Fibroblast of villous mesenchyme (primary cell): ENCODE measurements at regions not wholly inside any gene's neighbourhood (a gene's known extent, or its start where the extent isn't known, plus 50 kb on each side); places are given as distances from the start of the nearest gene placed in this dataset.

ENCODE experiments used
- DNase-seq: peaks from one replicate; pipeline ENCODE4 v3.0.0-alpha.2; 2010; ENCODE audit warnings: low read depth
- H3K4me3 ChIP-seq: 2 replicates; pipeline ENCODE4 v1.5.1; 2011; ENCODE audit warnings: low read depth, mild to moderate bottlenecking, low read length
- TF ChIP-seq, protein P1 (sequence below): IDR thresholded peaks from 2 replicates; pipeline ENCODE4 v1.5.1; 2012; ENCODE audit warnings: low read depth, mild to moderate bottlenecking, low read length; ENCODE audit not compliant: insufficient read depth

DNA sequence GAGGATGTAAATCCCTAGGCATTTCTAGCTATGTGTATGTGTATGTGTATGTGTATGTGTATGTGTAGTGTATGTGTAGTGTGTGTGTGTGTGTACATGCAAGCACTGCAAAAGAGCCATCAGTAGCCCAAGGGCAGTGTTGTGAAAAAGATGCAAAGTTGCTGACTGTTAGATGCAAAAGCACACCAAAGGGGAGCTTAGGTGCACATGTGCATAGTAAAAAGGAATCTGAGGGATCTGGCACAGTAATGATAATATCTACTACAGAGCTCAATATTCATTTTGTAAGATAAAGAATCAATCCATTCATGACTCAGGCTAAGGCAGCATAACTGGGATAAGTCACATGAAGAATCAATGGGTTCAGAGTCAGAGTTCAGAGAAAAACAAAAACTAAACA, 80.2 kb downstream of the TMEM47 start:
- TF ChIP-seq, protein P1, sequence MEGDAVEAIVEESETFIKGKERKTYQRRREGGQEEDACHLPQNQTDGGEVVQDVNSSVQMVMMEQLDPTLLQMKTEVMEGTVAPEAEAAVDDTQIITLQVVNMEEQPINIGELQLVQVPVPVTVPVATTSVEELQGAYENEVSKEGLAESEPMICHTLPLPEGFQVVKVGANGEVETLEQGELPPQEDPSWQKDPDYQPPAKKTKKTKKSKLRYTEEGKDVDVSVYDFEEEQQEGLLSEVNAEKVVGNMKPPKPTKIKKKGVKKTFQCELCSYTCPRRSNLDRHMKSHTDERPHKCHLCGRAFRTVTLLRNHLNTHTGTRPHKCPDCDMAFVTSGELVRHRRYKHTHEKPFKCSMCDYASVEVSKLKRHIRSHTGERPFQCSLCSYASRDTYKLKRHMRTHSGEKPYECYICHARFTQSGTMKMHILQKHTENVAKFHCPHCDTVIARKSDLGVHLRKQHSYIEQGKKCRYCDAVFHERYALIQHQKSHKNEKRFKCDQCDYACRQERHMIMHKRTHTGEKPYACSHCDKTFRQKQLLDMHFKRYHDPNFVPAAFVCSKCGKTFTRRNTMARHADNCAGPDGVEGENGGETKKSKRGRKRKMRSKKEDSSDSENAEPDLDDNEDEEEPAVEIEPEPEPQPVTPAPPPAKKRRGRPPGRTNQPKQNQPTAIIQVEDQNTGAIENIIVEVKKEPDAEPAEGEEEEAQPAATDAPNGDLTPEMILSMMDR = no peak
- DNase-seq = no peak

DNA sequence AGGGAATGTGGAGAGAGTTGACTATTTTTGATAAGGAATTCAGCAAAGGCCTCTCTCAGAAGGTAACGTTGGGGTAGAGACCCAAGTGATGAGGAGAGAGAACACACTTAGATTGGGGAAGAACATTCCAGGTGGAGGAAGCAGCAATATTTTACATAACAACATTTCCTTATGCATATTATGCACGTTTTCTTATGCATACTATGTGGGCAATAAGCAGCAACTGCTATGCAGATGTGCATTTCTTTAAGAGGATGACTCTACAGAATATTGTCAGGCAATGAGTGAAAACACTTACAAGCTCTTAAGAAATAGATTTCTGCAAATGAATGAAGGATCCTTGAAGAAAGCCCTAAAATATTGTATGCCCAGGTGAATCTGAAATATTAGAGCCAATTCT, 91.1 kb downstream of the TMEM47 start:
- TF ChIP-seq, protein P1 = no peak
- H3K4me3 ChIP-seq = no peak overlapping the region
- DNase-seq = no peak

More for the DNA sequence above, 80.2 kb downstream of the TMEM47 start:
- no peak overlapping the region for H3K4me3 ChIP-seq

DNA sequence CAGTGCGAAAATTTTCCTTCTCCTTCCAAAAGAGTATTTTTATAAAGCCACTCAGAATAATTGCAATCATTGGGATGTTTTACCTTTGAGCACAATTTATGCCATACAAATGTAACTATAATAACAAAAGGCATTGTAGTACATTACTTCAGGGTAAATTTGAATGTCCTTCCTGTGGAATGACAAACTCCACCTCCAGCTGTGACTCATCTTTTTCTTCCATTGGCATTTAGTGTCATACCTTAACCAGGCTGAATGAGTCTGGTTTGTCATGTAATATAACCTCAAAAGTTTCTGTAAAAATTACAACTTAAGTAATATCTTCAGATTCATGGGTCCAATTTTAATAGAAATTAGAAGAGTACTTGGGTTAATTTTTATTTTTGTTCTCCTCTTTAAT, 93.3 kb downstream of the TMEM47 start:
- H3K4me3 ChIP-seq = no peak overlapping the region
- DNase-seq = no peak
- TF ChIP-seq, protein P1 = no peak

DNA sequence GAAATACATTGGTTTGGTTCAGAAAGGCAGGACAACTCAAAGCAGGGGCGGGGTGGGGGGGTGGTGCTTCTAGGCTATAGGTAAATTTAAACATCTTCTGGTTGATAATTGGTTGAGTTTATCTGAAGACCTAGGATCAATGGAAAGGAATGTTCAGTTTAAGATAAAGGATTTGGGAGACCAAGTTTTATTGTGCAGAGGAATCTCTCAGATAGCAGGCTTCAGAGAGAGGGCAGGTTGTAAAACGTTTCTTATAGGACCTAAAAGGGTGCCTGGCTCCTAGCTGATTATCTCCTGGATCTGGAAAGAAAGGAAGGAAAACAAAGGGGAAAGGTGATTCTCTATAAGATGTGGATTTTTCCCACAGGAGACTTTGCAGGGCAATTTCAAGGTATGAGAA, 94.0 kb downstream of the TMEM47 start:
- H3K4me3 ChIP-seq = no peak overlapping the region
- TF ChIP-seq, protein P1 = no peak
- no peak for DNase-seq

DNA sequence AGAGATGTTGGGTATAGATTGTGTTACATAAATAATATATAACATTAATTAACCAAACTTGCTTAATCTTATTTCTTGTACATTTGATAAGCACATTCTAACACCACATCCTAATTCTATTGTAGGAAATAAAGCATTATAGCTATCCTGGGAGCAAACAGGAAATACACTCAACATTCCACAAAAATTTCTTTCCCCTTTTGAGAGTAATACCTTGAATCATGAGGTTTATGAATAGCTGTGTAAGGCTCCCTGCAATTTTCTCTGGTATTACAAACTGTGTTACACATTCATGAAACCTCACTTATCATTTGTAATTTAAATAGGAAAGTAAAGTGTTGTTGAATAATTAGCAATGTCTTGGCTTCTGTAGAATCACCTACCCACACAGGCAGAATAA, 95.1 kb downstream of the TMEM47 start:
- TF ChIP-seq, protein P1 = no peak
- DNase-seq = no peak
- H3K4me3 ChIP-seq = no peak overlapping the region

DNA sequence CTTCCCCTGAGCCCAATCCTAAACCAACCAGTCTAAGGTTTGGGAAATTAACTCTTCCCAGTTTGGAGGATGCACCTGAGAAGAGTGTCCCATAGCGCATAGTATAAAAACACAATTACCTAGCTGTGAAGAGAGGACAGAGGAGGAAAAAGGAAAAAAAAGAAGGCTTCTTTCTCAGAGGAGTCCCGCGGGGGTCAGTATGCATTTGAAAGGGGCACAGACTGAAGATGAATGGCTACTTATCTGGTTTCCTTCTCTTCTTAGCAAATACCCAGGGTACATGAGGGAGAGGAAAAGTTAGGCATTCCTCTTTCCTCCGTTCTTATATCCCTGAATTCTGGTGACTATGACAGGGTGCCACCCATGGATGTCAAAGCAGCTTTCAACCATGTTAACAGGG, 96.9 kb downstream of the TMEM47 start:
- TF ChIP-seq, protein P1 = no peak
- DNase-seq = no peak
- no peak overlapping the region for H3K4me3 ChIP-seq

DNA sequence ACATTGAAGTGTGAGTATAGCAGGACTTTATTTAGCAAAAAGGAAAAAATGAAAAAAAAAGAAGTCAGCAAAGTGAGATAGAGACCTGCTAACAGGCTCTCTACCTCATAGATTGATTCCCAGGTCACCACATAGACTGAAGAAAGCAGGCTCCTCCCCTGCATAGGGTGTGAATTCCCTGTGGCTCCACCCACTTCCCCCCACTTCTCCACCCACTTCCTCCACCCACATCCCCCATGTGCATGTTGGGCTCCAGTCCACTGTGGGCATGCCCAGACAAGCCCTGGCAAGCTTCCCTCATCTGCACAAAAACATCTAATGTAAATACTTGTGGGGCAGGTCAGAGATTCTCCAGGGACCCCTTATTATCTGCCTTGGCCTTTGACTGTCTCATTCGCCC, 97.8 kb downstream of the TMEM47 start:
- DNase-seq = no peak
- TF ChIP-seq, protein P1 = no peak
- H3K4me3 ChIP-seq = no peak overlapping the region
